Neural cell (in vitro differentiated cells): ENCODE measurements at regions not wholly inside any gene's neighbourhood (a gene's known extent, or its start where the extent isn't known, plus 50 kb on each side); places are given as distances from the start of the nearest gene placed in this dataset.

Experiments
- H2AFZ ChIP-seq: fragments of 200-600, 300-800 bp; sonication (generic), shearing (Covaris generic); 2 replicates; pipeline ENCODE4 v1.6.0; 2014; ENCODE audit warnings: low read depth, mild to moderate bottlenecking, antibody characterized with exemption, low read length, moderate library complexity
- H3F3A ChIP-seq: fragments of 200-600 bp; shearing (Covaris generic); 2 replicates; pipeline ENCODE4 v1.6.1; 2016; ENCODE audit warnings: mild to moderate bottlenecking, moderate library complexity, mixed read lengths, antibody characterized with exemption, low read length; ENCODE audit not compliant: insufficient read depth, poor library complexity, severe bottlenecking
- H3K27ac ChIP-seq: fragments of 200-600, 300-800 bp; sonication (generic), shearing (Covaris generic); 2 replicates; pipeline ENCODE4 v1.5.1; 2014; ENCODE audit warnings: mild to moderate bottlenecking, low read length, moderate library complexity
- H3K27me3 ChIP-seq: fragments of 300-800, 200-600 bp; sonication (generic), shearing (Covaris generic); 2 replicates; pipeline ENCODE4 v1.6.0; 2014; ENCODE audit warnings: mild to moderate bottlenecking, low read depth, low read length, moderate library complexity; ENCODE audit not compliant: insufficient read depth
- H3K36me3 ChIP-seq: fragments of 300-800, 200-600 bp; sonication (generic), shearing (Covaris generic); 2 replicates; pipeline ENCODE4 v1.5.1; 2014; ENCODE audit warnings: mild to moderate bottlenecking, antibody characterized with exemption, low read length, moderate library complexity; ENCODE audit not compliant: insufficient read depth
- H3K4me2 ChIP-seq: fragments of 300-800, 200-600 bp; sonication (generic), shearing (Covaris generic); 2 replicates; pipeline ENCODE4 v1.6.0; 2014; ENCODE audit warnings: mild to moderate bottlenecking, low read length
- H3K4me3 ChIP-seq: fragments of 300-800, 200-600 bp; sonication (generic), shearing (Covaris generic); 2 replicates; pipeline ENCODE4 v1.5.1; 2014; ENCODE audit warnings: mild to moderate bottlenecking, low read length, moderate library complexity
- H3K79me2 ChIP-seq: fragments of 200-600 bp; shearing (Covaris generic); replicated peaks from 2 replicates; pipeline ENCODE4 v1.6.0; 2014; ENCODE audit warnings: mild to moderate bottlenecking, low read length, moderate library complexity; ENCODE audit not compliant: insufficient read depth
- H3K9ac ChIP-seq: fragments of 300-800, 200-600 bp; sonication (generic), shearing (Covaris generic); 2 replicates; pipeline ENCODE4 v1.6.1; 2016; ENCODE audit warnings: mild to moderate bottlenecking, low read length, mixed read lengths
- H3K9me2 ChIP-seq: fragments of 200-600 bp; shearing (Covaris generic); 2 replicates; pipeline ENCODE4 v1.6.1; 2016; ENCODE audit warnings: mild to moderate bottlenecking, low read length, mixed read lengths; ENCODE audit not compliant: insufficient read depth
- H3K9me3 ChIP-seq: fragments of 200-600, 300-800 bp; sonication (generic), shearing (Covaris generic); 2 replicates; pipeline ENCODE4 v1.6.1; 2016; ENCODE audit warnings: mild to moderate bottlenecking, mixed run types, low read length, moderate library complexity, mixed read lengths
- H4K20me1 ChIP-seq: fragments of 200-600 bp; shearing (Covaris generic); 2 replicates; pipeline ENCODE4 v1.6.1; 2016; ENCODE audit warnings: mild to moderate bottlenecking, mixed run types; ENCODE audit not compliant: insufficient read depth
- CTCF ChIP-seq: fragments of 450-650 bp; IDR thresholded peaks from 2 replicates; pipeline ENCODE4 v1.5.1; 2014; ENCODE audit warnings: antibody characterized with exemption, mild to moderate bottlenecking, moderate library complexity; ENCODE audit not compliant: poor library complexity, severe bottlenecking
- EP300 ChIP-seq: fragments of 450-650 bp; conservative IDR thresholded peaks from 2 replicates; pipeline ENCODE4 v1.6.1; 2014; ENCODE audit warnings: antibody characterized with exemption, mild to moderate bottlenecking, moderate library complexity; ENCODE audit not compliant: poor library complexity, severe bottlenecking
- EZH2 ChIP-seq: fragments of 200-600, 300-800 bp; shearing (Covaris generic), sonication (generic); IDR thresholded peaks from 2 replicates; pipeline ENCODE4 v1.6.1; 2014; ENCODE audit warnings: antibody characterized with exemption, low read length, borderline replicate concordance, mild to moderate bottlenecking; ENCODE audit not compliant: insufficient read depth, poor library complexity, severe bottlenecking
- MXI1 ChIP-seq: fragments of 450-650 bp; conservative IDR thresholded peaks from 2 replicates; pipeline ENCODE4 v1.6.1; 2014; ENCODE audit warnings: antibody characterized with exemption, mild to moderate bottlenecking; ENCODE audit not compliant: poor library complexity, severe bottlenecking
- POLR2AphosphoS5 ChIP-seq: IDR thresholded peaks from 2 replicates; pipeline ENCODE4 v1.6.1; 2012
- RAD21 ChIP-seq: fragments of 450-650 bp; conservative IDR thresholded peaks from 2 replicates; pipeline ENCODE4 v1.6.1; 2014; ENCODE audit warnings: antibody characterized with exemption, mild to moderate bottlenecking, moderate library complexity
- REST ChIP-seq: IDR thresholded peaks from 2 replicates; pipeline ENCODE4 v1.6.1; 2012; ENCODE audit warnings: borderline replicate concordance
- SMC3 ChIP-seq: fragments of 450-650 bp; conservative IDR thresholded peaks from 2 replicates; pipeline ENCODE4 v1.6.1; 2014; ENCODE audit warnings: antibody characterized with exemption, mild to moderate bottlenecking, moderate library complexity; ENCODE audit not compliant: poor library complexity
- TAF1 ChIP-seq: IDR thresholded peaks from 2 replicates; pipeline ENCODE4 v1.6.1; 2012; ENCODE audit warnings: low read depth

DNA sequence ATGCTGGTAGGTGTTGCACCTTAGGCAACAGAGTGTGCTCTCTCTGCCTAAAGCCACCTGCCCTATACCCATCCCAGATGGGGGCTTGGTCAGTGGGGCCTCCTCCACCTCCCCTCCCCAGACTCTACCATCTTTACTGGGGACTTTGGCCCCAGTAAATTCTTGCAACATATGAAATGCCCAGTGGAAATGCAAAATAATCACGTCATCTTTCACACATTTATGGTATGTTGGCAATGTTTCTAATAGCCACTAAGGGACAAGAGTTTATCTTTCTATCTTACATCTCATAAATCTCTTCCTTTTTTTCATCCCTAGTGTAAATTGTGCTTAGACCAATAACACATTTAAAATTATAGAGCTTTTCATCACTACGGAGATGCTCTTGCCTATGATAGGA, 103.0 kb upstream of the MAML3 start:
- Histone ChIP-seq H3K9me3 (no peaks in the 10 kb centered on the region), H3K27me3 (no peaks in the 10 kb centered on the region), H3K4me2 (no peak overlapping the region), H3F3A (no peaks in the 10 kb centered on the region), H3K27ac (no peak overlapping the region), H2AFZ (no peak overlapping the region), H3K4me3 (no peak overlapping the region), H3K36me3 (no peaks in the 10 kb centered on the region), H3K79me2 (no peaks in the 10 kb centered on the region), H3K9me2 (no peaks in the 10 kb centered on the region), H4K20me1 (no peaks in the 10 kb centered on the region), H3K9ac (no peak overlapping the region)
- TF ChIP-seq CTCF: no peak
- TF ChIP-seq REST: no peak
- TF ChIP-seq POLR2AphosphoS5: no peak

DNA sequence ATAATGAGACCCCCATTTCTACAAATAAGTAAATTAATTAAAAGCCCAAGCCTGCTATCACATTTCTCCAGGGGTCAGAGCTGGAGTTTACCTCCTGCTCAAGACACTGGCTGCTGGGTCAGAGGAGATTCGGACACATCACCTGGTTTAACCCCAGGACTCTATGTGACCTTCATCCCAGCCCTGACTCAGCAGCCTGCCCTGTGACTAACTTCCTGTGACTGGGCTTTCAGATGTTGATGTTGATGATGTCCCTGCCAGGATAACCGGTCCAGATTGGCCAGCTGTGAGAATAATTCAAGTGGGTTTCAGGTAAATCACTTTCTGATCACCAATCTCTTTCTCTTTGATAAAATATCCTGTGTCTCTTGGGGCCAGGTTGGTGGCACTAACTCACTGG, 102.4 kb upstream of the MAML3 start:
- no peaks in the 10 kb centered on the region for H3K36me3 ChIP-seq
- H3K27ac ChIP-seq: no peak overlapping the region
- H3F3A ChIP-seq: no peaks in the 10 kb centered on the region
- no peaks in the 10 kb centered on the region for H3K9me2 ChIP-seq
- H3K4me2 ChIP-seq: no peak overlapping the region
- no peaks in the 10 kb centered on the region for H3K9me3 ChIP-seq
- H4K20me1 ChIP-seq: no peaks in the 10 kb centered on the region
- no peak overlapping the region for H2AFZ ChIP-seq
- no peak for TF ChIP-seq EZH2
- TF ChIP-seq REST: no peak
- no peak for TF ChIP-seq CTCF
- no peak for TF ChIP-seq SMC3
- no peak for TF ChIP-seq POLR2AphosphoS5
- no peak for TF ChIP-seq RAD21
- no peak for TF ChIP-seq TAF1
- no peak for TF ChIP-seq MXI1
- no peak for TF ChIP-seq EP300
- no peak overlapping the region for H3K4me3 ChIP-seq
- no peak overlapping the region for H3K9ac ChIP-seq
- H3K27me3 ChIP-seq: no peaks in the 10 kb centered on the region
- H3K79me2 ChIP-seq: no peaks in the 10 kb centered on the region
